Astrocyte (in vitro differentiated cells and primary cell): ENCODE measurements at regions not wholly inside any gene's neighbourhood (a gene's known extent, or its start where the extent isn't known, plus 50 kb on each side); places are given as distances from the start of the nearest gene placed in this dataset.

Experiments used
- DNase-seq: peaks from one replicate; pipeline ENCODE4 v3.0.0-alpha.2; 2010; ENCODE audit warnings: low read depth
- FAIRE-seq: peaks from 2 replicates; lab custom pipeline; 2011; peaks lifted over from hg19 to GRCh38; lab: Jason Lieb, UNC
- H2AFZ ChIP-seq: 2 replicates; pipeline ENCODE4 v1.6.0; 2012; ENCODE audit warnings: low read depth, low read length, inconsistent platforms
- H3K27ac ChIP-seq: 2 replicates; pipeline ENCODE4 v1.5.1; 2011; ENCODE audit warnings: low read depth, low read length, inconsistent platforms
- H3K27me3 ChIP-seq: 2 replicates; pipeline ENCODE4 v1.6.0; 2011; ENCODE audit warnings: low read length, inconsistent platforms; ENCODE audit not compliant: insufficient read depth
- H3K36me3 ChIP-seq: 2 replicates; pipeline ENCODE4 v1.5.1; 2011; ENCODE audit warnings: low read length, inconsistent platforms; ENCODE audit not compliant: insufficient read depth
- H3K4me1 ChIP-seq: 2 replicates; pipeline ENCODE4 v1.5.1; 2011; ENCODE audit warnings: low read length, inconsistent platforms; ENCODE audit not compliant: insufficient read depth
- H3K4me2 ChIP-seq: 2 replicates; pipeline ENCODE4 v1.6.0; 2012; ENCODE audit warnings: low read length, inconsistent platforms
- H3K4me3 ChIP-seq: 2 replicates; pipeline ENCODE4 v1.5.1; 2011; ENCODE audit warnings: low read depth, mild to moderate bottlenecking, low read length, inconsistent platforms; ENCODE audit not compliant: insufficient read depth
- H3K79me2 ChIP-seq: 2 replicates; pipeline ENCODE4 v1.6.0; 2012; ENCODE audit warnings: mild to moderate bottlenecking, low read length, inconsistent platforms; ENCODE audit not compliant: insufficient read depth
- H3K9ac ChIP-seq: 2 replicates; pipeline ENCODE4 v1.6.0; 2012; ENCODE audit warnings: mild to moderate bottlenecking, low read length, inconsistent platforms
- H3K9me3 ChIP-seq: 2 replicates; pipeline ENCODE4 v1.5.1; 2012; ENCODE audit warnings: low read depth, mild to moderate bottlenecking, low read length, inconsistent platforms; ENCODE audit not compliant: insufficient read depth
- H4K20me1 ChIP-seq: 2 replicates; pipeline ENCODE4 v1.6.0; 2012; ENCODE audit warnings: low read length, inconsistent platforms; ENCODE audit not compliant: insufficient read depth
- H3K27ac Mint-ChIP-seq: one replicate; pipeline ENCODE4 v1.8.0; 2021; ENCODE audit warnings: mild to moderate bottlenecking, mixed read lengths; ENCODE audit not compliant: unreplicated experiment
- H3K27me3 Mint-ChIP-seq: one replicate; pipeline ENCODE4 v1.8.0; 2021; ENCODE audit warnings: low read depth, mixed read lengths; ENCODE audit not compliant: unreplicated experiment
- H3K36me3 Mint-ChIP-seq: one replicate; pipeline ENCODE4 v1.8.0; 2021; ENCODE audit warnings: low read depth, mixed read lengths; ENCODE audit not compliant: unreplicated experiment
- H3K4me1 Mint-ChIP-seq: one replicate; pipeline ENCODE4 v1.8.0; 2021; ENCODE audit warnings: low read depth, mixed read lengths; ENCODE audit not compliant: unreplicated experiment
- H3K4me3 Mint-ChIP-seq: one replicate; pipeline ENCODE4 v1.8.0; 2021; ENCODE audit warnings: mild to moderate bottlenecking, moderate library complexity, mixed read lengths; ENCODE audit not compliant: unreplicated experiment
- H3K9me3 Mint-ChIP-seq: one replicate; pipeline ENCODE4 v1.8.0; 2021; ENCODE audit warnings: mild to moderate bottlenecking, mixed read lengths; ENCODE audit not compliant: unreplicated experiment
- CTCF ChIP-seq: IDR thresholded peaks from 2 replicates; pipeline ENCODE4 v1.5.1; 2011; ENCODE audit warnings: low read depth, mild to moderate bottlenecking, inconsistent platforms, low read length, moderate library complexity; ENCODE audit not compliant: insufficient read depth
- EZH2 ChIP-seq: IDR thresholded peaks from 2 replicates; pipeline ENCODE4 v1.6.1; 2012; ENCODE audit warnings: mild to moderate bottlenecking, low read length, inconsistent platforms; ENCODE audit not compliant: insufficient read depth

GRCh38 chr17:22145605-22146178, 453.4 kb downstream of the KCNJ18 start:
- no peak overlapping the region for H3K4me3 ChIP-seq
- DNase-seq: no peak
- H3K36me3 ChIP-seq: no peaks in the 10 kb centered on the region
- H3K4me1 ChIP-seq: no peaks in the 10 kb centered on the region
- no peak overlapping the region for H3K27ac ChIP-seq
- H3K4me3 Mint-ChIP-seq: no peak overlapping the region
- no peaks in the 10 kb centered on the region for H3K9me3 Mint-ChIP-seq
- TF ChIP-seq EZH2: no peak
- no peak for TF ChIP-seq CTCF
- no peak overlapping the region for H3K27ac Mint-ChIP-seq
- no peak for FAIRE-seq
- H3K27me3 Mint-ChIP-seq: no peaks in the 10 kb centered on the region
- H3K4me2 ChIP-seq: no peak overlapping the region
- no peak overlapping the region for H2AFZ ChIP-seq
- H3K79me2 ChIP-seq: no peaks in the 10 kb centered on the region
- H4K20me1 ChIP-seq: no peaks in the 10 kb centered on the region
- H3K36me3 Mint-ChIP-seq: no peaks in the 10 kb centered on the region
- no peaks in the 10 kb centered on the region for H3K9me3 ChIP-seq
- H3K9ac ChIP-seq: no peak overlapping the region
- H3K27me3 ChIP-seq: no peaks in the 10 kb centered on the region
- no peaks in the 10 kb centered on the region for H3K4me1 Mint-ChIP-seq

- H3K4me3 Mint-ChIP-seq: no peak overlapping the region
- Histone ChIP-seq H3K36me3 (no peaks in the 10 kb centered on the region), H4K20me1 (no peaks in the 10 kb centered on the region), H2AFZ (no peak overlapping the region), H3K4me2 (no peak overlapping the region), H3K27ac (no peak overlapping the region), H3K9me3 (no peaks in the 10 kb centered on the region), H3K4me1 (no peaks in the 10 kb centered on the region), H3K27me3 (no peaks in the 10 kb centered on the region), H3K9ac (no peak overlapping the region), H3K4me3 (no peak overlapping the region), H3K79me2 (no peaks in the 10 kb centered on the region)
- no peak for DNase-seq
- H3K9me3 Mint-ChIP-seq: no peaks in the 10 kb centered on the region
- no peak overlapping the region for H3K27ac Mint-ChIP-seq
- H3K36me3 Mint-ChIP-seq: no peaks in the 10 kb centered on the region
- FAIRE-seq: no peak
- H3K4me1 Mint-ChIP-seq: no peaks in the 10 kb centered on the region
- no peaks in the 10 kb centered on the region for H3K27me3 Mint-ChIP-seq
- TF ChIP-seq CTCF (no peak), EZH2 (no peak)
These were observed 466.0 kb downstream of the KCNJ18 start for GRCh38 chr17:22158364-22158763.

DNA sequence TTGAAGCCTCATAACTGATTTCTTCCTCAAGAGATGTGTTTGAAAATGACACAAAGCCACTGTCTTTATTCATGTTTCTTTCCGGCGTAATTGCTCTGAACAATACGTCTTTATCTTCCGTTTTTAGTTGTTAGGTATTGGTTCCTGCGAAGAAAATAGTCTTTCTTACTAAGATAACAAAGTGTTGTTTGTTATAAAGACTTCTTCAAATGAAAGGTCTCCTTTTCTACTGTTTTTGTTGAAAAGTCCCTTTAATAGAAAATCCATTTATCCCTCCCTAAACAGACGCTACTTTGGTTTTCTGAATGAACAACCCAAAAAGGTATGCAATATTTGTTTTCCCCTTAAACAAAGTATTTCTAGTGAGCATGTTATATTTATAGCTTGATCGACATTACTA, 469.1 kb downstream of the KCNJ18 start:
- no peak for FAIRE-seq
- H3K36me3 ChIP-seq: no peaks in the 10 kb centered on the region
- no peaks in the 10 kb centered on the region for H3K4me1 ChIP-seq
- no peaks in the 10 kb centered on the region for H4K20me1 ChIP-seq
- Mint-ChIP-seq H3K9me3 (no peaks in the 10 kb centered on the region), H3K27me3 (no peaks in the 10 kb centered on the region), H3K4me1 (no peaks in the 10 kb centered on the region), H3K36me3 (no peaks in the 10 kb centered on the region), H3K4me3 (no peak overlapping the region), H3K27ac (no peak overlapping the region)
- H3K9me3 ChIP-seq: no peaks in the 10 kb centered on the region
- no peak overlapping the region for H3K4me2 ChIP-seq
- no peak for DNase-seq
- no peak overlapping the region for H3K9ac ChIP-seq
- no peaks in the 10 kb centered on the region for H3K27me3 ChIP-seq
- no peaks in the 10 kb centered on the region for H3K79me2 ChIP-seq
- H3K4me3 ChIP-seq: no peak overlapping the region
- no peak overlapping the region for H2AFZ ChIP-seq
- no peak overlapping the region for H3K27ac ChIP-seq
- TF ChIP-seq CTCF (no peak), EZH2 (no peak)
